ENCODE measurements at regions not wholly inside any gene's neighbourhood (a gene's known extent, or its start where the extent isn't known, plus 50 kb on each side); places are given as distances from the start of the nearest gene placed in this dataset.

DNA sequence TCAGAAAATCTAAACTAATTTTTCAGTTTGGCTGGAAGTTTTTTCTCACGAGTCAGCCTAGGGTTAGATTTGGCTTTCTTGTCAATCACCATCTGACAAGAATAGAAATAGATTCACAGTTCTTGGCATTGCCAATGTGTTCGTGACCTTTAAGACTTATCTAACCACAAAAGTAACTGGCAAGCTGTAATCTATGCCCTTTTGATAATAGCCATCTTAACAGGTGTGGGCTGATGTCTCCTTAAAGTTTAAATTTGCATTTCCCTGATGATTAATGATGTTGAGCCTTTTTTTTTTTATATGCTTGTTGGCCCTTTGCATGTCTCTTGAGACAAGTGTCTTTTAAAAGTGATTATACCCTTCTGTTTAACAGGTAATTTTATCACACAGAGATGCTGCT lies 460.3 kb upstream of the PRKX start:
- DNase-seq (ENCODE audit: low read depth): no peak
- H3K4me3 ChIP-seq (ENCODE audit: low read depth, low read length): no peak overlapping the region
- TF ChIP-seq, protein P1, sequence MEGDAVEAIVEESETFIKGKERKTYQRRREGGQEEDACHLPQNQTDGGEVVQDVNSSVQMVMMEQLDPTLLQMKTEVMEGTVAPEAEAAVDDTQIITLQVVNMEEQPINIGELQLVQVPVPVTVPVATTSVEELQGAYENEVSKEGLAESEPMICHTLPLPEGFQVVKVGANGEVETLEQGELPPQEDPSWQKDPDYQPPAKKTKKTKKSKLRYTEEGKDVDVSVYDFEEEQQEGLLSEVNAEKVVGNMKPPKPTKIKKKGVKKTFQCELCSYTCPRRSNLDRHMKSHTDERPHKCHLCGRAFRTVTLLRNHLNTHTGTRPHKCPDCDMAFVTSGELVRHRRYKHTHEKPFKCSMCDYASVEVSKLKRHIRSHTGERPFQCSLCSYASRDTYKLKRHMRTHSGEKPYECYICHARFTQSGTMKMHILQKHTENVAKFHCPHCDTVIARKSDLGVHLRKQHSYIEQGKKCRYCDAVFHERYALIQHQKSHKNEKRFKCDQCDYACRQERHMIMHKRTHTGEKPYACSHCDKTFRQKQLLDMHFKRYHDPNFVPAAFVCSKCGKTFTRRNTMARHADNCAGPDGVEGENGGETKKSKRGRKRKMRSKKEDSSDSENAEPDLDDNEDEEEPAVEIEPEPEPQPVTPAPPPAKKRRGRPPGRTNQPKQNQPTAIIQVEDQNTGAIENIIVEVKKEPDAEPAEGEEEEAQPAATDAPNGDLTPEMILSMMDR (IDR thresholded peaks at IDR 0.05; ENCODE audit: low read depth, low read length, missing control alignments): no peak

DNA sequence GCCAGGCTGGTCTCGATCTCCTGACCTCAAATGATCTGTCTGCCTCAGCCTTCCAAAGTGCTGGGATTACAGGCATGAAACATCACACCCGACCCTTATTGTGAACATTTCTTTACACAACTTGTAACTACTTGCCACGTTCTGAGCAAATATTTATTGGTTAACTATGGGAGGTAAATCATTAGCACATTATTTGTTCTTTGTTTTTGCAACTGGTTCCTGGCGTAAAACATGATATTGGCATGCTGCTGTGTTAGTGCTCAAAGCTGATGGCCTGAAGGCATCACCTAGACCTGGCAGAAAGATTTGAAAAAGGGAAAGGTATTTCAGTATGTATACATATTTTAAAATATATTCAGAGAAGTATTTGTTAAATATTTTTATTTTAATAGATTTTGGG lies 438.3 kb upstream of the PRKX start:
- TF ChIP-seq, protein P1 (IDR thresholded peaks at IDR 0.05; ENCODE audit: low read depth, low read length, missing control alignments): no peak
- no peak for DNase-seq (ENCODE audit: low read depth)

DNA sequence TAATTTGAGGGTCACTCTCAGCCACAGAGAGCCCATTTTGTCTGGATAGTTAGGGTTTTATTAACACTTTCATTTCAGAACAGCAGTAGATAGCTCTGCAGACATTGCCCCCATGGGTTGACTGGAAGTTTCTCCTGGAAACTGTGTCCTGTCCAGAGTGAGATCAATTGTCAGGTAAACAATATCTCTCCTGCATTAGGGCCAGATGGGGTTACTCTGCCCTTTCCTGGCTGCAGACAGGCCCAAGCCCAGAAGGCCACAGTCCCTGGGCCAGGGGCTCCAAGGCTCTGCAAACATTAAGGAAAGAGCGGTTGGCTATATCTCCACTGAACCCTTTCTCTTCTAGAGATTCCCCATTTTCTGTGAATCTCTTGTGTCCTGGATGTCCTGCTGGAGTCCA lies 436.8 kb upstream of the PRKX start:
- no peak overlapping the region for H3K4me3 ChIP-seq (ENCODE audit: low read depth, low read length)
- TF ChIP-seq, protein P1 (IDR thresholded peaks at IDR 0.05; ENCODE audit: low read depth, low read length, missing control alignments): no peak
- DNase-seq (ENCODE audit: low read depth): no peak

More for the DNA sequence above, 438.3 kb upstream of the PRKX start:
- no peak overlapping the region for H3K4me3 ChIP-seq (ENCODE audit: low read depth, low read length)

DNA sequence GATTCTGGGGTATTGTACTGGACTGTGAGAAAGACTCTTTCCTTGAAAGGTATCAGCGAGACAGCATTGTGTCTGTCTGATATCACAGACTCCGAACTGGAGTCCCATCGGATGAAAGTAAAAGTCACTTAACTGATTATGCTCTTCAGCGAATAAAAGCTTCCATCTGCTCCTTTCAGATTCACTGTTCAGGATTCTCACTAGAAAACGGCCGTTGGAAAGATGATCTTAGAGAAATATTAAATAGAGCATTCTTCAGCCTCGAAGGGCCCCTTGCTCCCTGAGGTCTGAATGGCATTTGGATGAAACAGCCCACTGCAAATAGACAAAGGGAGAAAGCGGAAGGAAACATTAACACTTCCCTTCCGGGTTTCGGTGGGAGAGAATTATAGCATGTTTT lies 416.2 kb upstream of the PRKX start:
- H3K4me3 ChIP-seq (ENCODE audit: low read depth, low read length): no peak overlapping the region
- DNase-seq (ENCODE audit: low read depth): no peak
- TF ChIP-seq, protein P1 (IDR thresholded peaks at IDR 0.05; ENCODE audit: low read depth, low read length, missing control alignments): no peak

DNA sequence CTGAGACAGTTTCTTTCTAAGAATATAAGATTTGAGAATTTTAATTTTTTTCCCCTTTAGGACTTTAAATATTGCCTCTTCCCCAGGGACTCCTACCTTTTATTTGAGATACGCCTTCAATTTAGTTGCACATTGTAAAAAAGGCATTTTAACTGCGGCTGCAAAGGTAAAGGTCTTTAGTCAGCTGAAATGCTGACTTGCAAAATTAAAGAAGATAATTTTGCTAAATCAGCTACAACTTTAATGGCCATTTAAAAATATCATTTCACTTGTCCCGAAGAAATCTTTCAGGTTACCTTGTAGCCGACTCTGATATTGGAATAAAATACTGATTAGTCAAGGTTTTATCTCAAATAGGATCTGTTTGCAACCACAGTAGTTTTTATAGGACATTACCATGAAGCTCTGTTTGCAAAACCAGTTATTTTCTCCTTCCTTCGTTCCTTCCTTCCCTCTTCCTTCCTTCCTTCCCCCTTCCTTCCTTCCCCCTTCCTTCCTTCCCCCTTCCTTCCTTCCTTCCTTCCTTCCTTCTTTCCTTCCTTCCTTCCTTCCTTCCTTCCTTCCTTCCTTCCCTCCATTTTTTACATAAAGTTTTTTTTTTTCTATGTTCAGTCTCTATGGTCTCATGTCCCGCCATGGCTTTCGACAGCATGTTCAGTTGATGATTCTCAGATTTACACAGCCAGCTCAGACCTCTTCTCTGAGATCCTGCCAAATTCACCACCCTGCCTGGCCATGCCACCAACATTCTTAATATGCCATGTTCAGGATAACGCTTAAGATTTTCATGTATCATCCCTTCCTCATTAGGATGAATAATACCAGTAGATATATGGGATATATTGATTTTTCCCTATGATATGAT lies 405.4 kb upstream of the PRKX start:
- no peak for DNase-seq (ENCODE audit: low read depth)
- TF ChIP-seq, protein P1 (IDR thresholded peaks at IDR 0.05; ENCODE audit: low read depth, low read length, missing control alignments): no peak
- H3K4me3 ChIP-seq (ENCODE audit: low read depth, low read length): no peak overlapping the region

DNA sequence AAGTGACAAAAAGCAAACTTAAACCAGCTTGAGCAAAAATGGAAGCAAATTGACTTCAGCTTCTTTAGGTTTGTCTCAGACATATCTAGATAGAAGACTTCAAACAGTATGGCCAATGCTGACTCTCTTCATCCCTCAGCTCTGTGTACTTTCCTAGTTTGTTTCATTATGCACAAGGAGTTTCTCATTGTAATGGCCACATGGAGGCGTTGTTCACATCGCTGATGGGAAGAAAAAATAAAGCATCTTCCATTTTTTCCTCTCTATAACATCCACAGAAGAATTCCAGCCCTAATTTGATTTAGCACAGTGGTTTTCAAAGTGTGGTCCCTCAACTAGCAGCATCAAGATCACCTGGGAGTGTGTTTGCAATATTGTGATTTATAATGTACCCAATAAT lies 397.5 kb upstream of the PRKX start:
- no peak overlapping the region for H3K4me3 ChIP-seq (ENCODE audit: low read depth, low read length)
- TF ChIP-seq, protein P1 (IDR thresholded peaks at IDR 0.05; ENCODE audit: low read depth, low read length, missing control alignments): no peak
- DNase-seq (ENCODE audit: low read depth): no peak

DNA sequence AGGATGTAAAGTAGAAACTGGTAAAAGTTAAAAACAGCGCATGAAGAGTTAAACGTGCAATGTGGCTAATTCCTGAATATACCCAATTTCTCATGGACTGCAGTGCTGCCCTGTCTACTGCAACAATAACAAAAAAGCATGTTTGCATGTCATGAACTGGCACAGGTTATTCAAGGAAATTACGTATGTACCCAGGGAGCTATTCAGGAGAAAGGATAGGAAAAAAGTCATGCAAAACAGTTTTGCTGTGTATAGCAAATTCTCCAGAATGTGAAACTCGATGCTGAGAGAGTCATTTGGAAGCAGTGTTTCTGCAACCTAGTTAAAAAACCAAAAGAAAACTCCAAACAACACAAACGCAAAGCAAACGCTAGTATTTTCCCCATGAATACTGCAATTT lies 381.5 kb upstream of the PRKX start:
- DNase-seq (ENCODE audit: low read depth): no peak
- H3K4me3 ChIP-seq (ENCODE audit: low read depth, low read length): no peak overlapping the region
- TF ChIP-seq, protein P1 (IDR thresholded peaks at IDR 0.05; ENCODE audit: low read depth, low read length, missing control alignments): no peak

All from GM12864 (cell line).